ENCODE measurements at regions not wholly inside any gene's neighbourhood (a gene's known extent, or its start where the extent isn't known, plus 50 kb on each side); places are given as distances from the start of the nearest gene placed in this dataset.
"Not testable (repeated sequence)": the region's sequence is repeated elsewhere in the genome, so short reads cannot be mapped to it uniquely, and the experiment has no call there.

- not testable (repeated sequence) for DNase-seq
Observed at GRCh38 chr1:147348592-147348991, 106.1 kb downstream of the CHD1L start.

- DNase-seq, result no peak
Observed at GRCh38 chr1:147349533-147349932, 107.0 kb downstream of the CHD1L start.

- no peak for DNase-seq
Observed at GRCh38 chr1:147351140-147351835, 108.8 kb downstream of the CHD1L start.

GRCh38 chr1:147377263-147378246 is 135.1 kb downstream of the CHD1L start:
- DNase-seq, result no peak

- DNase-seq, result no peak
Observed at GRCh38 chr1:147379889-147380288, 137.4 kb downstream of the CHD1L start.

GRCh38 chr1:147384804-147385203 is 142.3 kb downstream of the CHD1L start:
- DNase-seq, result no peak

- no peak for DNase-seq
Observed at GRCh38 chr1:147388969-147389368, 146.5 kb downstream of the CHD1L start.

- DNase-seq, result peak; percentile 47
Observed at GRCh38 chr1:147389532-147390184, 147.2 kb downstream of the CHD1L start.

GRCh38 chr1:147390185-147390542 is 147.7 kb downstream of the CHD1L start:
- DNase-seq, result no peak

- no peak for DNase-seq
Observed at GRCh38 chr1:147391114-147391513, 148.6 kb downstream of the CHD1L start.

- not testable (repeated sequence) for DNase-seq
Observed at GRCh38 chr1:147402326-147403045, 138.8 kb upstream of the BCL9 start.

- not testable (repeated sequence) for DNase-seq
Observed at GRCh38 chr1:147404344-147404743, 137.0 kb upstream of the BCL9 start.

GRCh38 chr1:147409886-147410285 is 131.4 kb upstream of the BCL9 start:
- DNase-seq, result no peak

GRCh38 chr1:147413110-147413605 is 128.1 kb upstream of the BCL9 start:
- no peak for DNase-seq

GRCh38 chr1:147414505-147415163 is 126.7 kb upstream of the BCL9 start:
- no peak for DNase-seq

- no peak for DNase-seq
Observed at GRCh38 chr1:147417024-147417423, 124.3 kb upstream of the BCL9 start.

- not testable (repeated sequence) for DNase-seq
Observed at GRCh38 chr1:147423100-147423827, 118.0 kb upstream of the BCL9 start.

- no peak for DNase-seq
Observed at GRCh38 chr1:147434921-147435320, 106.4 kb upstream of the BCL9 start.

- DNase-seq, result no peak
Observed at GRCh38 chr1:147444381-147444780, 96.9 kb upstream of the BCL9 start.

GRCh38 chr1:147451628-147452027 is 89.7 kb upstream of the BCL9 start:
- no peak for DNase-seq

GRCh38 chr1:147452809-147453208 is 88.5 kb upstream of the BCL9 start:
- no peak for DNase-seq

Data from NCI-H1092 treated with DMSO at 0.1 percent for 48 hours (cell line).